ENCODE measurements at regions not wholly inside any gene's neighbourhood (a gene's known extent, or its start where the extent isn't known, plus 50 kb on each side); places are given as distances from the start of the nearest gene placed in this dataset.

GRCh38 chr4:115657991-115658650, 544.7 kb upstream of the NDST4 start:
- TF ChIP-seq SIN3A (IDR thresholded peaks at IDR 0.05; ENCODE audit: borderline replicate concordance, insufficient read depth, low read depth, low read length): no peak
- TF ChIP-seq CTCF (IDR thresholded peaks at IDR 0.05): no peak
- no peak for TF ChIP-seq POLR2AphosphoS5 (IDR thresholded peaks at IDR 0.05; ENCODE audit: low read depth, low read length)
- TF ChIP-seq REST (IDR thresholded peaks at IDR 0.05; ENCODE audit: insufficient read depth in 1 of 2, low read depth in 2 of 2, low read length in 1 of 2): no peak
